Neural cell (in vitro differentiated cells): ENCODE measurements at regions not wholly inside any gene's neighbourhood (a gene's known extent, or its start where the extent isn't known, plus 50 kb on each side); places are given as distances from the start of the nearest gene placed in this dataset.

ENCODE experiments used
- EP300 ChIP-seq: fragments of 450-650 bp; conservative IDR thresholded peaks from 2 replicates; pipeline ENCODE4 v1.6.1; 2014; ENCODE audit warnings: antibody characterized with exemption, mild to moderate bottlenecking, moderate library complexity; ENCODE audit not compliant: poor library complexity, severe bottlenecking
- EZH2 ChIP-seq: fragments of 200-600, 300-800 bp; shearing (Covaris generic), sonication (generic); IDR thresholded peaks from 2 replicates; pipeline ENCODE4 v1.6.1; 2014; ENCODE audit warnings: antibody characterized with exemption, low read length, borderline replicate concordance, mild to moderate bottlenecking; ENCODE audit not compliant: insufficient read depth, poor library complexity, severe bottlenecking
- MXI1 ChIP-seq: fragments of 450-650 bp; conservative IDR thresholded peaks from 2 replicates; pipeline ENCODE4 v1.6.1; 2014; ENCODE audit warnings: antibody characterized with exemption, mild to moderate bottlenecking; ENCODE audit not compliant: poor library complexity, severe bottlenecking
- POLR2AphosphoS5 ChIP-seq: IDR thresholded peaks from 2 replicates; pipeline ENCODE4 v1.6.1; 2012
- RAD21 ChIP-seq: fragments of 450-650 bp; conservative IDR thresholded peaks from 2 replicates; pipeline ENCODE4 v1.6.1; 2014; ENCODE audit warnings: antibody characterized with exemption, mild to moderate bottlenecking, moderate library complexity
- TF ChIP-seq, protein P1 (sequence below): fragments of 450-650 bp; IDR thresholded peaks from 2 replicates; pipeline ENCODE4 v1.5.1; 2014; ENCODE audit warnings: antibody characterized with exemption, mild to moderate bottlenecking, moderate library complexity; ENCODE audit not compliant: poor library complexity, severe bottlenecking
- TF ChIP-seq, protein P2 (sequence below): IDR thresholded peaks from 2 replicates; pipeline ENCODE4 v1.6.1; 2012; ENCODE audit warnings: borderline replicate concordance

DNA sequence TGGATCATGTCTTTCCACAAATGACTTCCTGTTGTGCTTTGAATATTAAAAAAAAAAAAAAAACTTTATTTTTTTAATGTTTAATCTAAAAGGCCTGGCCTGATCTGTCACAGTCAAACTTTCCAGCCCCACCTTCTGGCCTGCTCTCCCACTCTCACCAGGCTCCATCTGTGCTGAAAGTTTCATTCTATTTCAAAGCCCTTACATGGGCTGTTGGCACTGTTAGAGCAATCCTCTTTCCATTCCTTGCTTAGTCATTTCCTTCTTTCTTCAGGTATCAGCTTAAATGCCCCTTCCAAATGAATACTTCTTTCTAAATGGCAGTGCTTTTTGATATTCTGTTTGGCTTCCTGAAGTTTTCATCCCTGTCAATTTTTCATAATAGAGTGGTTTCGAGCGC lies 1104.8 kb upstream of the C9orf72 start:
- TF ChIP-seq, protein P1, sequence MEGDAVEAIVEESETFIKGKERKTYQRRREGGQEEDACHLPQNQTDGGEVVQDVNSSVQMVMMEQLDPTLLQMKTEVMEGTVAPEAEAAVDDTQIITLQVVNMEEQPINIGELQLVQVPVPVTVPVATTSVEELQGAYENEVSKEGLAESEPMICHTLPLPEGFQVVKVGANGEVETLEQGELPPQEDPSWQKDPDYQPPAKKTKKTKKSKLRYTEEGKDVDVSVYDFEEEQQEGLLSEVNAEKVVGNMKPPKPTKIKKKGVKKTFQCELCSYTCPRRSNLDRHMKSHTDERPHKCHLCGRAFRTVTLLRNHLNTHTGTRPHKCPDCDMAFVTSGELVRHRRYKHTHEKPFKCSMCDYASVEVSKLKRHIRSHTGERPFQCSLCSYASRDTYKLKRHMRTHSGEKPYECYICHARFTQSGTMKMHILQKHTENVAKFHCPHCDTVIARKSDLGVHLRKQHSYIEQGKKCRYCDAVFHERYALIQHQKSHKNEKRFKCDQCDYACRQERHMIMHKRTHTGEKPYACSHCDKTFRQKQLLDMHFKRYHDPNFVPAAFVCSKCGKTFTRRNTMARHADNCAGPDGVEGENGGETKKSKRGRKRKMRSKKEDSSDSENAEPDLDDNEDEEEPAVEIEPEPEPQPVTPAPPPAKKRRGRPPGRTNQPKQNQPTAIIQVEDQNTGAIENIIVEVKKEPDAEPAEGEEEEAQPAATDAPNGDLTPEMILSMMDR: no peak
- TF ChIP-seq EZH2: no peak
- TF ChIP-seq, protein P2, sequence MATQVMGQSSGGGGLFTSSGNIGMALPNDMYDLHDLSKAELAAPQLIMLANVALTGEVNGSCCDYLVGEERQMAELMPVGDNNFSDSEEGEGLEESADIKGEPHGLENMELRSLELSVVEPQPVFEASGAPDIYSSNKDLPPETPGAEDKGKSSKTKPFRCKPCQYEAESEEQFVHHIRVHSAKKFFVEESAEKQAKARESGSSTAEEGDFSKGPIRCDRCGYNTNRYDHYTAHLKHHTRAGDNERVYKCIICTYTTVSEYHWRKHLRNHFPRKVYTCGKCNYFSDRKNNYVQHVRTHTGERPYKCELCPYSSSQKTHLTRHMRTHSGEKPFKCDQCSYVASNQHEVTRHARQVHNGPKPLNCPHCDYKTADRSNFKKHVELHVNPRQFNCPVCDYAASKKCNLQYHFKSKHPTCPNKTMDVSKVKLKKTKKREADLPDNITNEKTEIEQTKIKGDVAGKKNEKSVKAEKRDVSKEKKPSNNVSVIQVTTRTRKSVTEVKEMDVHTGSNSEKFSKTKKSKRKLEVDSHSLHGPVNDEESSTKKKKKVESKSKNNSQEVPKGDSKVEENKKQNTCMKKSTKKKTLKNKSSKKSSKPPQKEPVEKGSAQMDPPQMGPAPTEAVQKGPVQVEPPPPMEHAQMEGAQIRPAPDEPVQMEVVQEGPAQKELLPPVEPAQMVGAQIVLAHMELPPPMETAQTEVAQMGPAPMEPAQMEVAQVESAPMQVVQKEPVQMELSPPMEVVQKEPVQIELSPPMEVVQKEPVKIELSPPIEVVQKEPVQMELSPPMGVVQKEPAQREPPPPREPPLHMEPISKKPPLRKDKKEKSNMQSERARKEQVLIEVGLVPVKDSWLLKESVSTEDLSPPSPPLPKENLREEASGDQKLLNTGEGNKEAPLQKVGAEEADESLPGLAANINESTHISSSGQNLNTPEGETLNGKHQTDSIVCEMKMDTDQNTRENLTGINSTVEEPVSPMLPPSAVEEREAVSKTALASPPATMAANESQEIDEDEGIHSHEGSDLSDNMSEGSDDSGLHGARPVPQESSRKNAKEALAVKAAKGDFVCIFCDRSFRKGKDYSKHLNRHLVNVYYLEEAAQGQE: no peak
- no peak for TF ChIP-seq MXI1
- no peak for TF ChIP-seq RAD21
- TF ChIP-seq EP300: no peak
- TF ChIP-seq POLR2AphosphoS5: no peak
